Astrocyte (in vitro differentiated cells and primary cell): ENCODE measurements at regions not wholly inside any gene's neighbourhood (a gene's known extent, or its start where the extent isn't known, plus 50 kb on each side); places are given as distances from the start of the nearest gene placed in this dataset.
"Not testable (repeated sequence)": the region's sequence is repeated elsewhere in the genome, so short reads cannot be mapped to it uniquely, and the experiment has no call there.

Source experiments
- DNase-seq: peaks from one replicate; pipeline ENCODE4 v3.0.0-alpha.2; 2010; ENCODE audit warnings: low read depth
- FAIRE-seq: peaks from 2 replicates; lab custom pipeline; 2011; peaks lifted over from hg19 to GRCh38; lab: Jason Lieb, UNC
- H2AFZ ChIP-seq: 2 replicates; pipeline ENCODE4 v1.6.0; 2012; ENCODE audit warnings: low read depth, low read length, inconsistent platforms
- H3K27ac ChIP-seq: 2 replicates; pipeline ENCODE4 v1.5.1; 2011; ENCODE audit warnings: low read depth, low read length, inconsistent platforms
- H3K27me3 ChIP-seq: 2 replicates; pipeline ENCODE4 v1.6.0; 2011; ENCODE audit warnings: low read length, inconsistent platforms; ENCODE audit not compliant: insufficient read depth
- H3K36me3 ChIP-seq: 2 replicates; pipeline ENCODE4 v1.5.1; 2011; ENCODE audit warnings: low read length, inconsistent platforms; ENCODE audit not compliant: insufficient read depth
- H3K4me1 ChIP-seq: 2 replicates; pipeline ENCODE4 v1.5.1; 2011; ENCODE audit warnings: low read length, inconsistent platforms; ENCODE audit not compliant: insufficient read depth
- H3K4me2 ChIP-seq: 2 replicates; pipeline ENCODE4 v1.6.0; 2012; ENCODE audit warnings: low read length, inconsistent platforms
- H3K4me3 ChIP-seq: 2 replicates; pipeline ENCODE4 v1.5.1; 2011; ENCODE audit warnings: low read depth, mild to moderate bottlenecking, low read length, inconsistent platforms; ENCODE audit not compliant: insufficient read depth
- H3K79me2 ChIP-seq: 2 replicates; pipeline ENCODE4 v1.6.0; 2012; ENCODE audit warnings: mild to moderate bottlenecking, low read length, inconsistent platforms; ENCODE audit not compliant: insufficient read depth
- H3K9ac ChIP-seq: 2 replicates; pipeline ENCODE4 v1.6.0; 2012; ENCODE audit warnings: mild to moderate bottlenecking, low read length, inconsistent platforms
- H3K9me3 ChIP-seq: 2 replicates; pipeline ENCODE4 v1.5.1; 2012; ENCODE audit warnings: low read depth, mild to moderate bottlenecking, low read length, inconsistent platforms; ENCODE audit not compliant: insufficient read depth
- H4K20me1 ChIP-seq: 2 replicates; pipeline ENCODE4 v1.6.0; 2012; ENCODE audit warnings: low read length, inconsistent platforms; ENCODE audit not compliant: insufficient read depth
- H3K27ac Mint-ChIP-seq: one replicate; pipeline ENCODE4 v1.8.0; 2021; ENCODE audit warnings: mild to moderate bottlenecking, mixed read lengths; ENCODE audit not compliant: unreplicated experiment
- H3K27me3 Mint-ChIP-seq: one replicate; pipeline ENCODE4 v1.8.0; 2021; ENCODE audit warnings: low read depth, mixed read lengths; ENCODE audit not compliant: unreplicated experiment
- H3K36me3 Mint-ChIP-seq: one replicate; pipeline ENCODE4 v1.8.0; 2021; ENCODE audit warnings: low read depth, mixed read lengths; ENCODE audit not compliant: unreplicated experiment
- H3K4me1 Mint-ChIP-seq: one replicate; pipeline ENCODE4 v1.8.0; 2021; ENCODE audit warnings: low read depth, mixed read lengths; ENCODE audit not compliant: unreplicated experiment
- H3K4me3 Mint-ChIP-seq: one replicate; pipeline ENCODE4 v1.8.0; 2021; ENCODE audit warnings: mild to moderate bottlenecking, moderate library complexity, mixed read lengths; ENCODE audit not compliant: unreplicated experiment
- H3K9me3 Mint-ChIP-seq: one replicate; pipeline ENCODE4 v1.8.0; 2021; ENCODE audit warnings: mild to moderate bottlenecking, mixed read lengths; ENCODE audit not compliant: unreplicated experiment
- CTCF ChIP-seq: IDR thresholded peaks from 2 replicates; pipeline ENCODE4 v1.5.1; 2011; ENCODE audit warnings: low read depth, mild to moderate bottlenecking, inconsistent platforms, low read length, moderate library complexity; ENCODE audit not compliant: insufficient read depth
- EZH2 ChIP-seq: IDR thresholded peaks from 2 replicates; pipeline ENCODE4 v1.6.1; 2012; ENCODE audit warnings: mild to moderate bottlenecking, low read length, inconsistent platforms; ENCODE audit not compliant: insufficient read depth

GRCh38 chr6:155807243-155807642, 351.6 kb upstream of the NOX3 start:
- no peak overlapping the region for H2AFZ ChIP-seq
- H3K4me1 ChIP-seq: no peaks in the 10 kb centered on the region
- no peak for FAIRE-seq
- H3K9ac ChIP-seq: no peak overlapping the region
- H3K4me2 ChIP-seq: no peak overlapping the region
- no peaks in the 10 kb centered on the region for H3K36me3 ChIP-seq
- no peaks in the 10 kb centered on the region for H4K20me1 ChIP-seq
- H3K27me3 ChIP-seq: no peaks in the 10 kb centered on the region
- H3K4me3 ChIP-seq: no peak overlapping the region
- no peaks in the 10 kb centered on the region for H3K9me3 ChIP-seq
- Mint-ChIP-seq H3K27me3 (no peaks in the 10 kb centered on the region), H3K4me1 (no peaks in the 10 kb centered on the region), H3K27ac (no peak overlapping the region), H3K36me3 (no peaks in the 10 kb centered on the region), H3K4me3 (no peak overlapping the region), H3K9me3 (no peaks in the 10 kb centered on the region)
- H3K79me2 ChIP-seq: no peaks in the 10 kb centered on the region
- TF ChIP-seq CTCF (no peak), EZH2 (no peak)
- no peak for DNase-seq
- H3K27ac ChIP-seq: no peak overlapping the region

GRCh38 chr6:155801046-155801445, 345.4 kb upstream of the NOX3 start:
- TF ChIP-seq EZH2 (no peak), CTCF (no peak)
- FAIRE-seq: no peak
- no peaks in the 10 kb centered on the region for H4K20me1 ChIP-seq

GRCh38 chr6:155798876-155799275, 343.2 kb upstream of the NOX3 start:
- not testable (repeated sequence) for H2AFZ ChIP-seq, H3K4me2 ChIP-seq, H3K27ac ChIP-seq, H3K27ac Mint-ChIP-seq, H3K79me2 ChIP-seq, H4K20me1 ChIP-seq, H3K4me3 ChIP-seq, H3K36me3 Mint-ChIP-seq, H3K4me1 Mint-ChIP-seq, H3K9ac ChIP-seq, H3K9me3 ChIP-seq, H3K4me3 Mint-ChIP-seq, DNase-seq, FAIRE-seq, H3K36me3 ChIP-seq, H3K27me3 Mint-ChIP-seq, H3K9me3 Mint-ChIP-seq, H3K27me3 ChIP-seq, H3K4me1 ChIP-seq

More at GRCh38 chr6:155801046-155801445, 345.4 kb upstream of the NOX3 start:
- H3K4me2 ChIP-seq: no peak overlapping the region
- no peak overlapping the region for H3K4me3 ChIP-seq
- no peaks in the 10 kb centered on the region for H3K27me3 ChIP-seq
- Mint-ChIP-seq H3K27ac (no peak overlapping the region), H3K4me1 (no peaks in the 10 kb centered on the region), H3K9me3 (no peaks in the 10 kb centered on the region), H3K36me3 (no peaks in the 10 kb centered on the region), H3K27me3 (no peaks in the 10 kb centered on the region), H3K4me3 (no peak overlapping the region)
- no peak overlapping the region for H3K27ac ChIP-seq
- no peaks in the 10 kb centered on the region for H3K36me3 ChIP-seq
- H3K4me1 ChIP-seq: no peaks in the 10 kb centered on the region
- no peak overlapping the region for H3K9ac ChIP-seq
- DNase-seq: no peak
- no peak overlapping the region for H2AFZ ChIP-seq
- no peaks in the 10 kb centered on the region for H3K9me3 ChIP-seq
- H3K79me2 ChIP-seq: no peaks in the 10 kb centered on the region
